NCI-H748 (cell line): ENCODE measurements at regions not wholly inside any gene's neighbourhood (a gene's known extent, or its start where the extent isn't known, plus 50 kb on each side); places are given as distances from the start of the nearest gene placed in this dataset.
"Not testable (repeated sequence)": the region's sequence is repeated elsewhere in the genome, so short reads cannot be mapped to it uniquely, and the experiment has no call there.

ENCODE experiments used
- DNase-seq: peaks from one replicate; lab custom pipeline; 2025; ENCODE audit not compliant: unreplicated experiment; lab: John Stamatoyannopoulos, UW

DNA sequence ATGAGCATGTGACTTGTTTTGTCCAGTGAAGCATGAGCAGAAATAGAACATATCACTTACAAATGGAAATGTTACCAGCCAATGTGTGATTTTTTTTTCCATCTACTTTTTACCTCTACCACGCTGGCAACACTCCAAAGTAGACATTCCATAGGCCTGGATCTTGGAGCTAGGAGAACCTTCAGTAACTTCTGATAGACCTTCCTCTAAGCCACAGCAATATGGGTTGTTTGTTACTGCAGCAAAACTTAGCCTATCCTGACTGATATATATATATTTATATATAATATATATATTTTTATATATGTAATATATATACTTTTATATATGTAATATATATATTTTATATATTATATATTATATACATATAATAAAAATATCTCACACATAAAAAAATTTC is 284.4 kb upstream of the XYLT1 start:
- no peak for DNase-seq

DNA sequence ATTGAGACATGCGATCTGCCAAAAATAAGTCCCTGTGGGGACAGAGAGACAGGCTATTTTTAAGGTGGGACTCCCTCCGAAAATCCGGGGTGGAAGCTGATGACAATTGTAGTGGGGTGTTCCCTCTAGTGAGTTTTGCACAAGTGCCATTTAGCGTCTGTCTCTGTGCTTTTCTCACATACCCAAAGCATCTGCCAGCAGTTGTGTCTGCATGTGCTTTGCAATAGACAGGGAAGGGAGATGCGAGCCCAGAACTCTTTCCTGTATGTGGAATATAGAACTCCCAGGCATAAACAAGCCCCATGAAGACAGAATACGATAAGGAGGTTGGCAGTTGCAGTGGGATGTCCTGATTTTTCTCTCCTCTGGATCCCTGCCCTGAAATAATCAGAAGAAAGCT is 282.7 kb upstream of the XYLT1 start:
- no peak for DNase-seq

DNA sequence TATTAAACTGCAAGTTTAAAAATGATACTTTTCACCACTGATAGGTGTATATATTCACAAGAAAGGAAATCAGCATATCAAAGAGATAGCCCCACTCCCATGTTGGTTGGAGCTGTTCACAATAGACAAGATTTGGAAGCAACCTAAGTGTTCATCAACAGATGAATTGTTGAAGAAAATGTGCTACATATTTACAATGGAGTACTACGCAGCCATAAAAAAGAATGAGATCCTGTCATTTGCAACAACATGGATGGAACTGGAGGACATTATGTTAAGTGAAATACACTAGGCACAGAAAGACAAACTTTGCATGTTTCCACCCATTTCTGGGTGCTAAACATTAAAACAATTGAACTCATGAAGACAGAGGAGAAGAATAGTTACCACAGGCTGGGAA is 278.9 kb upstream of the XYLT1 start:
- no peak for DNase-seq

DNA sequence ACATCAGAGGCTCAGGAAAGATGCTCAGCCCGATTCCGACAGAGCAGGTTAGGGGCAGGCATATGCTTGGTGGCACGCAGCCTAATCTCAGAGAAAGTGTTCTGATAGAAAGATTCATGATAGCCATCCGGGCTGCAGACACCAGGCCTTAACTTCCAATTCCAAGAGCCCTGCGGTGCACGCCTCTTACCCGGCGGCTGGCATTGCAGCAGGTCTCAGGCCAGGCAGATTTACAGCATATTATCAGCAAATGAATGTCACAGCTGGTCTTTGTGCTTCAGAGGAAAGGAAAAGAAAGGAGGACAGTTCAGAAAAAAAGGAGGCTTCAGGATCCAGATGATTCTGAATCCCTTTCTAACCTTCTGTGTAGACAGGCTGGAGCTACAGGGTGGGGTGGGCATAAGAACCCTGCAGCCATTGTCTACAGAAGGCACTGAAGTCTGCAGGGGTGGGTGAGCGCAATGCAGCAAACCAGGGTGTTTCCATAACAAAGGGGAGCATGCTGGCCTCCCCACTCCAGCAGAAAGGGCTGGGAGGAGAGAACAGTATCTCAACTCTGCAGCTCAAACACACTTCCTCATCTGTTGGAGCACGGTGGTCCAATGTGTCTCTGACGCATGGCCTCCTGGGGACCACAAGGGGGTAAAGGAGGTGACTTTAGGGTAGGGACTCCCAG is 277.4 kb upstream of the XYLT1 start:
- no peak for DNase-seq

DNA sequence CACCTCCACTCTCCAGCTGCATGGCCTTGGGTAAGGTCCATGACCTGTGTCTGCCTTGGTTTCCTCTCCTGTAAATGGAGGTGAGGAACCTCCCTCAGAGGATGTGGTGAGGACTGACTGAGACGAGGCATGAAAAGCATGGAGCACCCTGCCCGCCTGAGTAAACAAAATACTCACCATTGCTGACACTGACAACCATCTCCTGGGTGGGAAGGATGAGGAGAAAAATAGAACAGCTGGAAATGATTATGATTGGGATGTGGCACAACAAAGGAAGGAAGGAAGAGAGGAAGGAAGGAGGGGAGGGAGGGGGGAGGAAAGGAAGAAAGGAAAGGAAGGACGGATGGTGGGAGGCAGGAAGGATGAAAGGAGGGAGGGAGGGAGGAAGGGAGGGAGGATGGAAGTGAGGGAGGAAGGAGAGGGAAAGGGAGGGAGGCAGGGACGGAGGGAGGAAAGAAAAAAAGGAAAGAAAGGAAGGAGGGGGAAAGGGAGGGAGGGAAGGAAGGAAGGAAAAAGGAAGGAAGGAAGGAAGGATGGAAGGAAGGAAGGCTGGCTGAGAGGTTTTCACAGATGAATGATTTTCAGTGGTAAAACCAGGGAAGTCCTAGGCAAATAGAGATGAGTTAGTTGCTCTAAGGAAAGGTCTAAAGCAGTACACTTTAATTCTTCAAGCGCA is 276.5 kb upstream of the XYLT1 start:
- no peak for DNase-seq

DNA sequence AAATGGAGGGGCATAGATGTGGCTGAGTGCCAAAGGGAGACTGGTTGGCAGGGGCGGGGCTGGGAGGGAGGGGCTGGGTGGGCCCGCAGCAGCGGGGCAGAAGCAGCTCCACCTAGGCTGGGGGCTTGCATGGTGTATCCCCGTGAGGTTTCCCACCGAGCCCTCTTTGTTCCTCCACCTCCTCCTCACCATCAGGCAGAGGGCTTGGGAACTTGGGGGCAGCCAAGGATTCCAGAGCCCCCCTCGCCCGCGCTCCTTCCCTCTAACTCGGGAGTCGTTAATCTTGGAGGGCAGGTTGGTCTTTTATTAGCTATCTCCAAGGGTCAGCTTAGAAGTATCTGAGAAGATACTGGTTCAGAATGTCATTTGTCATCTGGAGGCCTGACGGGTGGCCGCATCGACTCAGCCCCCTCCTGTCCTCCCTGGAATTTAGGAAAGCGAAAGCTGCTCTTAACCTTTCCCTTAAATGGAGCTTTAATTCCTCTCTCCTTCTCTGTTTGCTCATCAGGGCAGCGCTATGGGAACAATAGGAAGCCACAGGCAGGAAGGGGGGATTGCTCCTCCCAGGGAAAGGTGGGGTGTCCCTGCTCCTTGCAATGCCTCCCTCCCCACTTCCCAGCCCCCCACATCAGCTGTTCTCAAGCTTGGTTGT is 274.3 kb upstream of the XYLT1 start:
- peak; percentile 12 for DNase-seq

DNA sequence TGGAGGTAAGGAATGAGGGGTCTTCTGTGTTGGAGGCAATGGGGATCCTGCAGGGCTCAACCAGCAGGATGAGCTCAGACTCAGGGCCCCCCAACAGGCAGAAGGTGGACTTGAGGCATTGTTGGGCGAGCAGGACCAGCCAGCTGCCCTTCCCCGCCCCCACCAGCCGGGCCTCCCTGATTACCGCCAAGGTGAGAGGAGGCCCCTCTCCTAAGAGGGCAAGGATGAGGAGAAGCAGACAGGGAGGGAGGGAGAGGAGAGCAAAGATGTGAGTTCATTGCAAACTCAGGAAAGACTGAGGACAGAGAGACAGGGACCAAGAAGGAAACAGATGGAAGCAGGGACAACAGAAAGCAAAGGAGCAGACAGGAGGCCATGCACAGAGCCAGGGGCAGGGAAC is 272.8 kb upstream of the XYLT1 start:
- DNase-seq: no peak

DNA sequence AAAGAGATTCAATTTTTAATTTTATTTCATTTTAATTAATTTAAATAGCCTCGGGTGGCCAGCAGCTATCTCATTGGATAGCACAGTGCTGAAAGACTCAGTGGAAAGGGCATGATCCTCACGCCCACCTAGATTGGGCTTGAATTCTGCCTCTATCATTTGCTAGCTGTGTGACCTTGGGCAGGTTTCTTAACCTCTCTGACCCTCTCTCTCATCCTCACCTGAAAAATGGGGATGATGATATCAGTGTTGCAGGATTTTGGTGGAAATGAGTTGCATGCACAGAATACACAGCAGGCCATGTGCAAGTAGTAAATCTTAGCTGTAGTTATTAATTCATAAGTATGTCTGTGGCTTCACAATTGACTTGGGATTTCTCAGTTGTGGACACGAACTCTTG is 272.4 kb upstream of the XYLT1 start:
- DNase-seq: no peak

DNA sequence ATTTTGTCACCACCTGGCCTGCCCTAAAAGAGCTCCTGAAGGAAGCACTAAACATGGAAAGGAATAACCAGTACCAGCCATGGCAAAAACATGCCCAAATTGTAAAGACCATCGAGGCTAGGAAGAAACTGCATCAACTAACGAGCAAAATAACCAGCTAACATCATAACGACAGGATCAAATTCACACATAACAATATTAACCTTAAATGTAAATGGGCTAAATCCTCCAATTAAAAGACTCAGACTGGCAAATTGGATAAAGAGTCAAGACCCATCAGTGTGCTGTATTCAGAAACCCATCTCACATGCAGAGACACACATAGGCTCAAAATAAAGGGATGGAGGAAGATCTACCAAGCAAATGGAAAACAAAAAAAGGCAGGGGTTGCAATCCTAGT is 264.3 kb upstream of the XYLT1 start:
- not testable (repeated sequence) for DNase-seq

DNA sequence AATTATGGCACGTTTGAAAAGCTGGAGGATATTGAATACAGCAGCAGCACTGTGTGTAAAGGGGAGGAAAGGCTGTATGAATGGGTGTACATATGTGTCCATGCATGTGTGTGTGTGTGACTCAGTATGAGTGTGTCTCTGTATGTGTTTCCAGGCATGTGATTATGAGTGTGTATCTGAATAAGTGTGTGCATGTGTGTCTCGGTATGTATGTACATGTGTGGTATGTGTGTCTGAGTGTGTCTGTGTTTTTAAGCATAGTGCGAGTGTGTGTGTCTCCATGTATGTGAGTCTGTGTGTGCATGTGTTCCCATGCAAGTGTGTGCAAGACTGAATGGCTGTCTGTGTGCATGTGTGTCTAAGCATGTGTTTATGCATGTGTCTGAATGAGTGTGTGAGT is 259.1 kb upstream of the XYLT1 start:
- DNase-seq: no peak

DNA sequence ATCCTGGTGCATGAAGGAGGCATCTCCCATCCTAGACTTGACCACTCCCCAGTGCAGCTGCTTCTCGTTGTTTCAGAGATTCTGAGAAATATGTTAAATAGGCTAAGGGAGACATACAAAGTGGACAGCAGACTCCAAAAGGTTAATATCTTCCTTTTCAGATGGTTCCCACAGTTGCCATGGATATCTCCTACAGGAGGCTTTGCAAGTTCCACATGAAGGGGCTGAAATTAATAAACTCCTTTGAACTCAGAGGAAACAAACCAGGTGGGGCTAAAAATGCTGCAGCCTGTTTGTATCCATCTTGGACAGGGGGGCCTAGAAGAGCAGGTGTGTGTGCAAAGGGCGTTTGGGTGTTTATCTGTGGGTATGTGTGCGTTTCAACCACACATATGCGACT is 257.4 kb upstream of the XYLT1 start:
- no peak for DNase-seq

DNA sequence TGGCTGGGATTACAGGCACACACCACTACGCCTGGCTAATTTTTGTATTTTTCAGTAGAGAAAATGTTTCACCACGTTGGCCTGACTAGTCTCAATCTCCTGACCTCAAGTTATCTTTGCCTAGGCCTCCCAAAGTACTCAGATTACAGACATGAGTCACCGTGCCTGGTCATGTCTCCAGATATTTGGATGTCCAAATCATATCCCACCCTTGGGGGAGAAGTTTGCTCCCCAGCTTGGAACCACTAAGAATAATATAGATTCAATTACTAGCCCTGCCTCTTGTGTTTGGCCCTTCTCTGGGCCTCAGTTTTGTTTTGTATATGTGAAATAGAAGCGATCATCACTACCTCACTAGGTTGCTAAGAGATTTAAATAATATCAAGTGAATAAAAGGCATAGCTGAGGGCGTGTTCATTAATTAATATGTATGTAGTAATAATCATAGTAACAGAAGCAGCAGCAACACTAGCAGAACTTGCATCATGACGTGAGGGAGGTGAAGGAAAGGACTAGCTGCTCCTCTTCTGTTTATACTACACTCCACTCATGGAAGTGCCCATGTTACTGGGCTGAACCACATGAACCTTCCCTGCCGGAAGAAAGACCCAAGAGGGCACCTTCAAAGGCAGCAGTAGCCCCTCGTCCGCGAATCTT is 253.6 kb upstream of the XYLT1 start:
- DNase-seq: no peak

DNA sequence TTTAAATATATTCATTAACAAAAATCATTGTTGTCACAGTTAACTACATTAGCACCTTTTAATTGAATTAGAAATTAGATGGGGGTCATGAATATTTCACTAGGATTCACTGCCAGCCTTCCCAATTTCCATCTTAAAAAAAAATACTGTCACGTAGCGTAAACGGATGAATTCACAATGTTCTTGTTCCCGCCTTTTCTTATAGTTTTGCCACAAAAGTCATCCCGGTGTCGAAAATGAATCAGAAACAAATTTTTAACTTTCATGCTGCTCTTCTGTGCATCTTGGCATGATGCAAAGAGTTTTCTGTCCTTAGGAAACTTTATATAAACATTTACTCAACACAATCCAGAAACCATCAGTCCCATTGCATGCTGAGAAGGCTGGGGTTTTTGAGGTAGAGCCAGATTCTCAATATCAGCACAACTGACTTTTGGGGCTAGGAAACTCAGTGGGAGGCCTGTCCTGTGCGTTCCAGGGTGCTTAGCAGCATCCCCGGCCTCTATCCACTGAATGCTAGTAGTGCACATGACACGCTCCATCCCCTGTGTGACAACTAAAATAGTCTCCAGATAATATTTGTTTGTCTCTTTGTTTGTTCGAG is 252.9 kb upstream of the XYLT1 start:
- no peak for DNase-seq

DNA sequence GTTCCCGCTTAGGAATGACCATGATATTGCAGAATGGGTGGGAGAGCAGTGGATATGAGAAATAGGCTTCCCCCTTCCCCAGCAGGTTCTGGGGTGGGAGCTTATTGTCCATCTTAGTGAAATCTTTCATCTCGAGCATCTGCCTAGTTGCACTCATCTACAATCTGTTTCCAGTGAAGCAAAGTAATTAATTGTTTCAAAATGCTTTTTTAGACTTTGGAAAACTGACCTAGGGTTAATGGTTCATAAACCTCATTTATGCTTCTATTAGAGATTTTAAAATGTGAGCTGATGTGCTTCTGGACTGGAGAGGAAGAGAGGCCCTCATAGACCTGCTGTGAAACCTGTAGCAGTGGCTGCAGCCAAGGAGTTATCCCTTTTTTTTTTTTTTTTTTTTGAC is 247.7 kb upstream of the XYLT1 start:
- DNase-seq: no peak

DNA sequence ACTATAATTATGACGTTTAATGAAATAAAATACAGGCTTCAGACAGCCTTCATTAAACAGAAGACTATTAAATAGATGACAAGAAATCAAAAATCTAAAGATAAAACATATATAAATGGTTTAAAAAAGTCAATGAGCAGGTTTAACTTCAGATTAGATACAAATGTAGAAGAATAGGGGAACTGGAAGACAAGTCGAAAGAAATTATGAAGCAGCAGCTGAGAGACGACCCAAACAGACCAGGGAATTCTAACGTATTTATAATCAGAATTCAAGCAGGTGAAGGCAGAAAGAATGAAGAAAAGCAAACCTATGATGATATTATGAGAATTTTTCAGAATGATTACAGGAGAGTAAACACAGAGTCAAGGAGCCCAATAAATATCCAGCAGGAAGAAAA is 235.1 kb upstream of the XYLT1 start:
- DNase-seq: no peak

DNA sequence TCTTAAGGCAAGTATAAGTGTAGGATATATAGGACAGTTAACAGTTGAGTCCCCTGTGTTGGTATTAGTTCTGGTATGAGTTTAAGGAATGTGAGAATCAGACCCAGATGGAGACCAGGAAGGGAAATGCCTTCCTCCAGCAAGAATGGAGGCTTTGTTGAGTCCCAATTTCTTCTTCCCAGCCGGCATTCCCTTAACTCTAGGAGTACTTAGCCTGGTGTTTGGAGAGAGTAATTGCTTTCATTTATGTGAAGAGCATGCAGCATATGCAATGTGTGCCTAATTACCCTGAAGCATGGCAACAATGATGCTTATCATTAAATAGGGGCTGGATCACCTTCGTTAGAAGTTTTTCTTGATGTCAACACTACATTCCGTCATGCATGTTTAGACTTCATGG is 225.9 kb upstream of the XYLT1 start:
- DNase-seq: no peak

DNA sequence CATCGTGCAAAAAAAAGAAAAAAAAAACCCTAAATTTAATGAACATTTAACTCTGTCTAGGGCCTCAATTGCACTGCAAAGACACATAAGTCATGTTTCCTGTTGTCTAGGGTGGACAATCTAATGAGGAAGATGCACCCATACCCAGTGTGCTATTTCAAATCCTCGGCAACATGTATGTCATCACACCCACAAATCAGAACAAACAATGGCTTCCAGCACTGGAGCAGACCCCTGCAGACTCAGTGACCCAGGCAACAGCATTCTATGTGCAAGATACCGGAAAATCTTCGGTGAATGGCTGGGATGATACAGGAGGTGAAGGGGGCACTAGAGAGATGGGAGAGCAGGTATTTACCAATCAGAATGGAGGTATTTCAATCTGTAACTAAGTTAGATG is 221.7 kb upstream of the XYLT1 start:
- DNase-seq: no peak

DNA sequence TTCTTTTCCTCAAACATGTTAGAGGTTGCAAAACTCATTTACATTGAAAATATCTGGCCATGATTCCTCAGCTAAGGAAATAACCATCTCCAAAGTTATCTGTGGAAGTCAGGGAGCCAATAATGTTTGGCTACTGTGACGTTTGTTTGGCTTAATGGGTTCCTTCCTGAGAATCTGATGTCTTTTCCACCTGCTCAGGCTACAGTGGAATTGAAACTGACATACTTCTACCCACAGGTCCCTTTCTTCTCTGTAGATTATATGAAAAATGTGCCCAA is 221.1 kb upstream of the XYLT1 start:
- no peak for DNase-seq

DNA sequence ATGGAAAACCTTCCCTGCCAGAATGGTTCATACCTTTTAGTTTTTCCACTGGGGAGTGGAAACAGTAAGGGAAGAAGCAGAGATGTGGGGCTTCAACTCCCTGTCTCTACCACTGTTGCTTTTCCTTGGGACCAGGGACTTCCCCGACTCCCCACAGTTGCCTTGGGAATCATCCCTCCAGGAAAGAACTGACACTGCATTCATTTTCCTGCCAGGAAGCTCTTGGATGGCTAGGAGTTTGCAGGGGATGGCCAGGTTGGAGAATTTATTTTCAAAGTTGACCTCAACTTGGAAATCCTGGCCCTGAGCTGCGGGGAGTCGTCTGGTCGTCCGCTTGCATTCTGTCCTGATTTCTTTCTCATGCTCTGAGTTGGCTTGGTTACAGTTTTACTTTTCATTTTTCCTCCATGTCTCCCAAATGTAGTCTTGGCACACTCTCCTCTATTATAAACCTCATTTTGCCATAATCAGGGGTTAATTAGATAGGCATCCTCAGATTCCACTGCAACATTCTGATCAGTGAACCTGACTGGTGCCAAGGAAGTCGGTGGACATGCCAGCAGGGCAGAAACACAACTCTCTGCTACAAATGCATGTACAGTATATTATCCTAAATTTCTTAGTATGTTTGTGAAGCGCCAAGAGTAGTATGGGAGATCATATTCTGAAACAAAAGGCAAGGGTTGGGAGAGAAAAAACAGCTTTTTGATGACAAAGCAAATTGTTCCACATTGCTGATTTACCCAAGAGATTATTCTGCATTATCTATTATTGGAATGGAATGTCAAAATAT is 220.5 kb upstream of the XYLT1 start:
- no peak for DNase-seq

DNA sequence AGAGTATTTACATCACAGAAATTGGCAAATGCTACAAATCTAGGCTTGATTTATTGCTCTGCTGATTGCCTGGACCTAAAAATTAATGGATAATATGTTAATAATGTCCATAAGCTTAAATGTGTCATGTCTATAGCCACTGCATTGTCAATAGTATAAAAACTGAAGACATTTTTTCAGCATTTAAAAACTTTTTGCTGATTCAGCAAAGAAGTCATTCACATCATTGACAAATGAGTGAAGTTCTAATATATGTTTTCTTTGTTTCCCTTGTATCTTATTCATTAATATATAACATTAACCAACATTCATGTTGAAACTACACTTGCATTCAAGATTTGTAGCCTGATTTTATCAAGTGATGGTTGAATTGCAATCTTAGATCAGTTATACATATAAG is 214.7 kb upstream of the XYLT1 start:
- no peak for DNase-seq

DNA sequence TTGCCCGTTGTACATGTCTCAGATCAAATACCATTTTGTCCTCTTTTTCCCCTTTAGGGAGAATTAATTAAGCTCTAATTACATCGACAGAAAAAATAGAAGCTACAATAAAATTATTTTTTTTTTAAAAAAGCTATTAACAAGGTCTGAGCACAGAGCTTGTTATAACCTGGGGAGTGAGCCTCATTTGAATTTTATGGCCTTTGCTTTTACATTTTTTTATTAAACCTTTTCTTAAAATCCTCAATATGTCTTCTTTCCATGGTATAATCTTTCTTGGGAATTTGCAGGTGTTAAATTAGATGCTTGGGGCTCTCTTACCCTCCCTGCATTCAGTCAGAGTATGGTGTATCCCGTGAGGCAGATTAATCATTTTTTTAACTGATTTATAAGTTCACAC is 212.5 kb upstream of the XYLT1 start:
- no peak for DNase-seq
